ENCODE measurements at regions not wholly inside any gene's neighbourhood (a gene's known extent, or its start where the extent isn't known, plus 50 kb on each side); places are given as distances from the start of the nearest gene placed in this dataset.

DNA sequence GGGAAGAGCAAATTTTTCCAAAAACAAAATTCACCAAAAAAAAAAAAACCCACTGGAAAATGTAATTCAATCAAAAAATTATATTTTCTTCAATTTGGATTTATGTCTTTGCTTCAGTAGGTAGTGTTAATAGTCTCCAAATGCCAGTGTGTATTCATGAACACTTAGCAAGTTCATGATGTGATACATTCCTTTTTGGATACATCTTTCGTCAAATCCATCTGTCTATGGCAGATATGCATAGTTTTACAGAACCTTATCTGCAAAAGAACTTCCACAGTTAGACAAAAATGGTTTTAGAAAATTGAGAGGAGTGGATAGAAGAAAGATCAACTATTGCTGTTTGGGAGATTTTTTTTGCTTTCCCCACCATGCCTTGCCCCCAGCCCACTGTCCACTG, 214.6 kb downstream of the DEPDC1B start:
- Histone ChIP-seq H3K9ac (ENCODE audit: low read length) (no peak overlapping the region), H3K4me1 (ENCODE audit: control insufficient read depth in 2 of 2, insufficient read depth in 2 of 2, low read length in 2 of 2) (no peaks in the 10 kb centered on the region), H3K4me3 (ENCODE audit: control extremely low read depth in 1 of 5, extremely low read depth in 1 of 5, insufficient read depth in 1 of 5, low read depth in 2 of 5, low read length in 4 of 5) (no peak overlapping the region), H3K36me3 (replicated peaks in 1 of 2; ENCODE audit: control extremely low read depth in 1 of 2, control insufficient read depth in 1 of 2, extremely low read depth in 1 of 2, insufficient read depth in 2 of 2, low read length in 1 of 2) (peaks cover 0 to 2% of the 10 kb centered on the region in 2 experiments), H3K4me2 (replicated peaks; ENCODE audit: low read depth, low read length, poor library complexity, severe bottlenecking) (no peak overlapping the region), H3K27me3 (replicated peaks in 1 of 4; ENCODE audit: control extremely low read depth in 1 of 4, control insufficient read depth in 3 of 4, insufficient read depth in 4 of 4, low read length in 3 of 4) (no peaks in the 10 kb centered on the region), H4K20me1 (ENCODE audit: control insufficient read depth, insufficient read depth, low read length, poor library complexity, severe bottlenecking) (no peaks in the 10 kb centered on the region), H3K27ac (ENCODE audit: low read length in 2 of 2) (no peak overlapping the region), H2AFZ (ENCODE audit: insufficient read depth, low read depth, low read length, poor library complexity, severe bottlenecking) (no peak overlapping the region), H3K9me3 (ENCODE audit: control extremely low read depth in 1 of 3, control insufficient read depth in 2 of 3, insufficient read depth in 1 of 3, low read length in 2 of 3) (no peaks in the 10 kb centered on the region), H3K79me2 (ENCODE audit: control insufficient read depth, insufficient read depth, low read length) (no peaks in the 10 kb centered on the region)
- Mint-ChIP-seq H3K9me3 (ENCODE audit: insufficient read depth) (no peaks in the 10 kb centered on the region), H3K27ac (no peak overlapping the region), H3K27me3 (no peaks in the 10 kb centered on the region), H3K4me1 (peaks cover 1% of the 10 kb centered on the region), H3K4me3 (no peak overlapping the region)
- DNase-seq = no peak
- ChIA-PET CTCF (no interaction called here), POLR2A (interaction anchor here (0.7 kb wide), 1 partner anchor 9 kb away, joined by 3 read pairs; no protein-coding TSS in a partner anchor)
- TF ChIP-seq EZH2 (IDR thresholded peaks at IDR 0.05; ENCODE audit: borderline replicate concordance, insufficient read depth, low read depth, low read length, poor library complexity, severe bottlenecking) = no peak
- TF ChIP-seq, protein P1, sequence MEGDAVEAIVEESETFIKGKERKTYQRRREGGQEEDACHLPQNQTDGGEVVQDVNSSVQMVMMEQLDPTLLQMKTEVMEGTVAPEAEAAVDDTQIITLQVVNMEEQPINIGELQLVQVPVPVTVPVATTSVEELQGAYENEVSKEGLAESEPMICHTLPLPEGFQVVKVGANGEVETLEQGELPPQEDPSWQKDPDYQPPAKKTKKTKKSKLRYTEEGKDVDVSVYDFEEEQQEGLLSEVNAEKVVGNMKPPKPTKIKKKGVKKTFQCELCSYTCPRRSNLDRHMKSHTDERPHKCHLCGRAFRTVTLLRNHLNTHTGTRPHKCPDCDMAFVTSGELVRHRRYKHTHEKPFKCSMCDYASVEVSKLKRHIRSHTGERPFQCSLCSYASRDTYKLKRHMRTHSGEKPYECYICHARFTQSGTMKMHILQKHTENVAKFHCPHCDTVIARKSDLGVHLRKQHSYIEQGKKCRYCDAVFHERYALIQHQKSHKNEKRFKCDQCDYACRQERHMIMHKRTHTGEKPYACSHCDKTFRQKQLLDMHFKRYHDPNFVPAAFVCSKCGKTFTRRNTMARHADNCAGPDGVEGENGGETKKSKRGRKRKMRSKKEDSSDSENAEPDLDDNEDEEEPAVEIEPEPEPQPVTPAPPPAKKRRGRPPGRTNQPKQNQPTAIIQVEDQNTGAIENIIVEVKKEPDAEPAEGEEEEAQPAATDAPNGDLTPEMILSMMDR (IDR thresholded peaks at IDR 0.05) = no peak
- ATAC-seq (ENCODE audit: low read depth) = no peak
- intact Hi-C loops (cut with micrococcal nuclease) = no loop called here
- WGBS (ENCODE audit: insufficient coverage) = no CpG with 5 or more reads among the region's 1 CpG

DNA sequence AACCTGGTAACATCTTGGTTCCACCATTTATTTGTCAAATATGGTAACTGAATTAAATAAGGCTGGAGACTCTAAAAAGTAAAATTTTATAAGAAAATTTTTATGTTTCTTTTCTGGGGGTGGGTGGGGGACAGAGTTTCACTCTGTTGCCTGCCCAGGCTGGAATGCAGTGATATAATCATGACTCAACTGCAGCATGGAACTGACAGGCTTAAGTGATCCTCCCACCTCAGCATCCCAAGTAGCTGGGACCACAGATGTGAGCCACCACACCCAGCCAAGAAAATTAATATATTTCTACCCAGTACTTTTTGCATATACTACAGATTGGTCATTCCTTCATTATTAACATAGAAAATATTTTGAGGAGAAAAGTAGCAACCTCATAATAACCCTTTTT, 216.9 kb downstream of the DEPDC1B start:
- Histone ChIP-seq H3K4me2 (replicated peaks; ENCODE audit: low read depth, low read length, poor library complexity, severe bottlenecking) (no peak overlapping the region), H4K20me1 (ENCODE audit: control insufficient read depth, insufficient read depth, low read length, poor library complexity, severe bottlenecking) (no peaks in the 10 kb centered on the region), H3K9me3 (ENCODE audit: control extremely low read depth in 1 of 3, control insufficient read depth in 2 of 3, insufficient read depth in 1 of 3, low read length in 2 of 3) (no peaks in the 10 kb centered on the region), H3K36me3 (replicated peaks in 1 of 2; ENCODE audit: control extremely low read depth in 1 of 2, control insufficient read depth in 1 of 2, extremely low read depth in 1 of 2, insufficient read depth in 2 of 2, low read length in 1 of 2) (no peaks in the 10 kb centered on the region), H3K79me2 (ENCODE audit: control insufficient read depth, insufficient read depth, low read length) (no peaks in the 10 kb centered on the region), H3K4me3 (ENCODE audit: control extremely low read depth in 1 of 5, extremely low read depth in 1 of 5, insufficient read depth in 1 of 5, low read depth in 2 of 5, low read length in 4 of 5) (no peak overlapping the region), H3K27ac (ENCODE audit: low read length in 2 of 2) (no peak overlapping the region), H3K4me1 (ENCODE audit: control insufficient read depth in 2 of 2, insufficient read depth in 2 of 2, low read length in 2 of 2) (no peaks in the 10 kb centered on the region), H3K9ac (ENCODE audit: low read length) (no peak overlapping the region), H3K27me3 (replicated peaks in 1 of 4; ENCODE audit: control extremely low read depth in 1 of 4, control insufficient read depth in 3 of 4, insufficient read depth in 4 of 4, low read length in 3 of 4) (no peaks in the 10 kb centered on the region), H2AFZ (ENCODE audit: insufficient read depth, low read depth, low read length, poor library complexity, severe bottlenecking) (no peak overlapping the region)
- CTCF ChIA-PET = no interaction called here
- TF ChIP-seq, protein P1 (IDR thresholded peaks at IDR 0.05) = no peak
- TF ChIP-seq EZH2 (IDR thresholded peaks at IDR 0.05; ENCODE audit: borderline replicate concordance, insufficient read depth, low read depth, low read length, poor library complexity, severe bottlenecking) = no peak
- POLR2A ChIA-PET = no interaction called here
- H3K27me3 Mint-ChIP-seq = no peaks in the 10 kb centered on the region
- peaks cover 1% of the 10 kb centered on the region for H3K4me1 Mint-ChIP-seq
- no peak overlapping the region for H3K27ac Mint-ChIP-seq
- intact Hi-C loops (cut with micrococcal nuclease) = no loop called here
- H3K9me3 Mint-ChIP-seq (ENCODE audit: insufficient read depth) = no peaks in the 10 kb centered on the region
- ATAC-seq (ENCODE audit: low read depth) = no peak
- H3K4me3 Mint-ChIP-seq = no peak overlapping the region
- DNase-seq = no peak
